ENCODE measurements at regions not wholly inside any gene's neighbourhood (a gene's known extent, or its start where the extent isn't known, plus 50 kb on each side); places are given as distances from the start of the nearest gene placed in this dataset.

- TF ChIP-seq, protein P1, sequence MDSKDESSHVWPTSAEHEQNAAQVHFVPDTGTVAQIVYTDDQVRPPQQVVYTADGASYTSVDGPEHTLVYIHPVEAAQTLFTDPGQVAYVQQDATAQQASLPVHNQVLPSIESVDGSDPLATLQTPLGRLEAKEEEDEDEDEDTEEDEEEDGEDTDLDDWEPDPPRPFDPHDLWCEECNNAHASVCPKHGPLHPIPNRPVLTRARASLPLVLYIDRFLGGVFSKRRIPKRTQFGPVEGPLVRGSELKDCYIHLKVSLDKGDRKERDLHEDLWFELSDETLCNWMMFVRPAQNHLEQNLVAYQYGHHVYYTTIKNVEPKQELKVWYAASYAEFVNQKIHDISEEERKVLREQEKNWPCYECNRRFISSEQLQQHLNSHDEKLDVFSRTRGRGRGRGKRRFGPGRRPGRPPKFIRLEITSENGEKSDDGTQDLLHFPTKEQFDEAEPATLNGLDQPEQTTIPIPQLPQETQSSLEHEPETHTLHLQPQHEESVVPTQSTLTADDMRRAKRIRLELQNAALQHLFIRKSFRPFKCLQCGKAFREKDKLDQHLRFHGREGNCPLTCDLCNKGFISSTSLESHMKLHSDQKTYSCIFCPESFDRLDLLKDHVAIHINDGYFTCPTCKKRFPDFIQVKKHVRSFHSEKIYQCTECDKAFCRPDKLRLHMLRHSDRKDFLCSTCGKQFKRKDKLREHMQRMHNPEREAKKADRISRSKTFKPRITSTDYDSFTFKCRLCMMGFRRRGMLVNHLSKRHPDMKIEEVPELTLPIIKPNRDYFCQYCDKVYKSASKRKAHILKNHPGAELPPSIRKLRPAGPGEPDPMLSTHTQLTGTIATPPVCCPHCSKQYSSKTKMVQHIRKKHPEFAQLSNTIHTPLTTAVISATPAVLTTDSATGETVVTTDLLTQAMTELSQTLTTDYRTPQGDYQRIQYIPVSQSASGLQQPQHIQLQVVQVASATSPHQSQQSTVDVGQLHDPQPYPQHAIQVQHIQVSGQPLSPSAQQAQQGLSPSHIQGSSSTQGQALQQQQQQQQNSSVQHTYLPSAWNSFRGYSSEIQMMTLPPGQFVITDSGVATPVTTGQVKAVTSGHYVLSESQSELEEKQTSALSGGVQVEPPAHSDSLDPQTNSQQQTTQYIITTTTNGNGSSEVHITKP (IDR thresholded peaks at IDR 0.05; ENCODE audit: partially characterized antibody) = no peak
- no peak for TF ChIP-seq ZC3H11A (IDR thresholded peaks at IDR 0.05; ENCODE audit: low read depth, low read length)
- no peak for TF ChIP-seq IRF1 (CRISPR knock-in tag; IDR thresholded peaks at IDR 0.05; ENCODE audit: borderline replicate concordance)
- 0 out of 2 replicates have a peak, but pooled peaks have one; percentile 41 for TF ChIP-seq RBFOX2 (IDR thresholded peaks at IDR 0.05; ENCODE audit: low read depth, low read length)
- TF ChIP-seq OTX1 (CRISPR knock-in tag; IDR thresholded peaks at IDR 0.05) = no peak
- TF ChIP-seq TAF15 (IDR thresholded peaks at IDR 0.05; ENCODE audit: low read depth, low read length) = no peak
- TF ChIP-seq TEAD2 (tag; IDR thresholded peaks at IDR 0.05) = peak; percentile 75
- TF ChIP-seq ZNF77 (CRISPR knock-in tag; IDR thresholded peaks at IDR 0.05) = no peak
- TF ChIP-seq XRCC5 (IDR thresholded peaks at IDR 0.05; ENCODE audit: low read depth, low read length) = peak; percentile 68; the same call in 1 of the 2 replicates
- TF ChIP-seq ZNF76 (CRISPR knock-in tag; IDR thresholded peaks at IDR 0.05; ENCODE audit: borderline replicate concordance) = peak; percentile 69
- TF ChIP-seq NRF1 (conservative IDR thresholded peaks at IDR 0.05 in 1 of 2, IDR thresholded peaks at IDR 0.05 in 1 of 2) = no peak
- no peak for TF ChIP-seq ZNF12 (CRISPR knock-in tag; IDR thresholded peaks at IDR 0.05)
- TF ChIP-seq HEY1 (CRISPR knock-in tag; IDR thresholded peaks at IDR 0.05; ENCODE audit: borderline replicate concordance) = no peak
- no peak for TF ChIP-seq ZBTB43 (CRISPR knock-in tag; IDR thresholded peaks at IDR 0.05)
- no peak for TF ChIP-seq THRB (CRISPR knock-in tag; conservative IDR thresholded peaks at IDR 0.05)
- TF ChIP-seq, protein P2, sequence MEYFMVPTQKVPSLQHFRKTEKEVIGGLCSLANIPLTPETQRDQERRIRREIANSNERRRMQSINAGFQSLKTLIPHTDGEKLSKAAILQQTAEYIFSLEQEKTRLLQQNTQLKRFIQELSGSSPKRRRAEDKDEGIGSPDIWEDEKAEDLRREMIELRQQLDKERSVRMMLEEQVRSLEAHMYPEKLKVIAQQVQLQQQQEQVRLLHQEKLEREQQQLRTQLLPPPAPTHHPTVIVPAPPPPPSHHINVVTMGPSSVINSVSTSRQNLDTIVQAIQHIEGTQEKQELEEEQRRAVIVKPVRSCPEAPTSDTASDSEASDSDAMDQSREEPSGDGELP (CRISPR knock-in tag; IDR thresholded peaks at IDR 0.05; ENCODE audit: borderline replicate concordance) = peak; percentile 83; the same call in 1 of the 2 replicates
- TF ChIP-seq ATF4 (CRISPR knock-in tag; IDR thresholded peaks at IDR 0.05) = peak; percentile 55
- TF ChIP-seq KHSRP (IDR thresholded peaks at IDR 0.05) = no peak
- no peak for TF ChIP-seq RUNX1 (IDR thresholded peaks at IDR 0.05; ENCODE audit: low read depth)
- TF ChIP-seq HDGF (IDR thresholded peaks at IDR 0.05) = no peak
Measured at GRCh38 chr6:43856005-43856765, 86.2 kb downstream of the VEGFA start (continued).

All from K562 (cell line).